ENCODE measurements at regions not wholly inside any gene's neighbourhood (a gene's known extent, or its start where the extent isn't known, plus 50 kb on each side); places are given as distances from the start of the nearest gene placed in this dataset.

- Histone ChIP-seq H3K27ac (no peak overlapping the region), H3K4me1 (no peaks in the 10 kb centered on the region), H3K9me3 (no peaks in the 10 kb centered on the region), H3K36me3 (no peaks in the 10 kb centered on the region), H3K4me3 (no peak overlapping the region), H3K27me3 (peaks cover 0 to 5% (median 0%) of the 10 kb centered on the region in 9 donors)
- WGBS, 4 donors = 29 to 52% (median 49%) methylated on average over 1 of the region's 1 CpG
- TF ChIP-seq POLR2A (IDR thresholded peaks at IDR 0.05) (no peak), CTCF (IDR thresholded peaks at IDR 0.05) (no peak)
- no peak for DNase-seq
- no peak for ATAC-seq
- intact Hi-C loops (cut with DNase I) = no loop called here
Measured at GRCh38 chr9:18059447-18059846, 414.5 kb upstream of the ADAMTSL1 start.

- TF ChIP-seq CTCF (IDR thresholded peaks at IDR 0.05) = peak in 2 of 12 donors; percentile 5 to 13
- no peak for TF ChIP-seq POLR2A (IDR thresholded peaks at IDR 0.05)
- Histone ChIP-seq H3K4me3 (no peak overlapping the region), H3K9me3 (no peaks in the 10 kb centered on the region), H3K36me3 (no peaks in the 10 kb centered on the region), H3K27me3 (peaks cover 0 to 5% (median 0%) of the 10 kb centered on the region in 9 donors), H3K27ac (no peak overlapping the region), H3K4me1 (no peaks in the 10 kb centered on the region)
- DNase-seq = no peak
- no peak for ATAC-seq
- intact Hi-C loops (cut with DNase I) = no loop called here
- 67 to 78% (median 75%) methylated on average over 3 of the region's 3 CpGs for WGBS, 4 donors
Measured at GRCh38 chr9:18060269-18060934, 413.6 kb upstream of the ADAMTSL1 start.

GRCh38 chr9:18061332-18061731, 412.6 kb upstream of the ADAMTSL1 start:
- intact Hi-C loops (cut with DNase I) = no loop called here
- Histone ChIP-seq H3K27ac (no peak overlapping the region), H3K4me3 (no peak overlapping the region), H3K27me3 (peaks cover 0 to 5% (median 0%) of the 10 kb centered on the region in 9 donors), H3K9me3 (no peaks in the 10 kb centered on the region), H3K36me3 (no peaks in the 10 kb centered on the region), H3K4me1 (no peaks in the 10 kb centered on the region)
- no peak for DNase-seq
- TF ChIP-seq POLR2A (IDR thresholded peaks at IDR 0.05) = no peak
- TF ChIP-seq CTCF (IDR thresholded peaks at IDR 0.05) = no peak
- no peak for ATAC-seq

GRCh38 chr9:18061856-18062255, 412.1 kb upstream of the ADAMTSL1 start:
- TF ChIP-seq POLR2A (IDR thresholded peaks at IDR 0.05) (no peak), CTCF (IDR thresholded peaks at IDR 0.05) (no peak)
- Histone ChIP-seq H3K4me1 (no peaks in the 10 kb centered on the region), H3K9me3 (no peaks in the 10 kb centered on the region), H3K27me3 (peaks cover 0 to 5% (median 0%) of the 10 kb centered on the region in 9 donors), H3K4me3 (no peak overlapping the region), H3K27ac (no peak overlapping the region), H3K36me3 (no peaks in the 10 kb centered on the region)
- DNase-seq (no peak), ATAC-seq (no peak)
- 32 to 72% (median 42%) methylated on average over 2 of the region's 2 CpGs for WGBS, 4 donors
- intact Hi-C loops (cut with DNase I) = no loop called here

Measured in heart left ventricle (tissue), 16 donors.